Pancreas (tissue), 10 donors: ENCODE measurements at regions not wholly inside any gene's neighbourhood (a gene's known extent, or its start where the extent isn't known, plus 50 kb on each side); places are given as distances from the start of the nearest gene placed in this dataset.

Experiments used
- ATAC-seq, 4 donors: fragments of 200-7000 bp; cut with Tn5 transposase; one replicate each; pipeline versions ENCODE4 v1.8.0 to v1.9.1; 2020; ENCODE audit warnings: mild to moderate bottlenecking in 4 of 4, moderate library complexity in 4 of 4
- DNase-seq, 6 donors: peaks; one replicate each; pipeline ENCODE4 v3.0.0-alpha.2; 2020
- FAIRE-seq: peaks from 2 replicates; lab custom pipeline; 2012; peaks lifted over from hg19 to GRCh38; lab: Jason Lieb, UNC
- H3K27ac ChIP-seq, 4 donors: fragments of 200-600 bp; sonication (generic); 1 replicate in 3 of 4; 2 replicates in 1 of 4; pipeline versions ENCODE4 v1.5.0 to v1.8.0; 2020
- H3K27me3 ChIP-seq, 4 donors: fragments of 200-600 bp; one replicate each; pipeline ENCODE4 v1.8.0; 2021
- H3K36me3 ChIP-seq, 3 donors: fragments of 200-600 bp; sonication (generic) in 1 of 3; one replicate each; pipeline versions ENCODE4 v1.5.0 to v1.8.0; 2020 to 2021
- H3K4me1 ChIP-seq, 3 donors: fragments of 200-600 bp; one replicate each; pipeline ENCODE4 v1.8.0; 2021
- H3K4me3 ChIP-seq, 4 donors: fragments of 200-600 bp; sonication (generic) in 2 of 4; one replicate each; pipeline versions ENCODE4 v1.5.0 to v1.8.0; 2020 to 2021
- H3K9me3 ChIP-seq, 4 donors: fragments of 200-600 bp; one replicate each; pipeline ENCODE4 v1.8.0; 2021
- CTCF ChIP-seq, 4 donors: fragments of 200-600 bp; sonication (generic) in 3 of 4; IDR thresholded peaks; one replicate each; pipeline versions ENCODE4 v1.5.0 to v1.8.0; 2021; ENCODE audit warnings: antibody characterized with exemption in 4 of 4
- WGBS, 2 donors: extraction: QIAGEN DNeasy Blood & Tissue Kit; methylation state at CpG; one replicate each; pipeline ENCODE4 v1.1.7; 2013; 5-methylcytosine and 5-hydroxymethylcytosine counted together
- intact Hi-C, 3 donors: fragments of 100-400 bp; cut with DNase I; formaldehyde crosslinking; loops; one replicate each; pipeline versions ENCODE4 v1.11.1 to v1.14.2; 2022
- donor health status: healthy with polysubstance abuse.
- donor health status: DM: no; HTN: no; CAD: no; lungs with moderate emphysema.
- donor health status: DM: no; HTN: no; CAD: no.
- donor health status: control.
- donor health status: control.
- donor health status: Bipolar disorder and iron deficiency.
- donor health status: DM: yes; HTN: yes; CAD: no.
- donor health status: DM: no; HTN: no; CAD: no.
- donor health status: DM: no; HTN: no; CAD: no.
- donor health status: DM: yes; HTN: yes; CAD: no.

- intact Hi-C loops, result no loop called here
- no peaks in the 10 kb centered on the region for H3K4me1 ChIP-seq
- no peaks in the 10 kb centered on the region for H3K36me3 ChIP-seq
- no peaks in the 10 kb centered on the region for H3K27me3 ChIP-seq
- FAIRE-seq (no peak), ATAC-seq (no peak), DNase-seq (peak in 1 of 6 donors; percentile 55)
- no peaks in the 10 kb centered on the region for H3K9me3 ChIP-seq
- H3K4me3 ChIP-seq, result no peak overlapping the region
- no peak overlapping the region for H3K27ac ChIP-seq
- no peak for TF ChIP-seq CTCF (IDR thresholded peaks at IDR 0.05)
- WGBS, 2 donors, result 78 to 83% methylated on average over 19 of the region's 19 CpGs
Measured at GRCh38 chr11:29934115-29934638, 82.7 kb downstream of the KCNA4 start.

- Histone ChIP-seq H3K4me1 (no peaks in the 10 kb centered on the region), H3K4me3 (no peak overlapping the region), H3K9me3 (no peaks in the 10 kb centered on the region), H3K27ac (no peak overlapping the region), H3K27me3 (no peaks in the 10 kb centered on the region), H3K36me3 (no peaks in the 10 kb centered on the region)
- ATAC-seq (no peak), FAIRE-seq (no peak), DNase-seq (no peak)
- 66 to 76% methylated on average over 8 of the region's 8 CpGs for WGBS, 2 donors
- intact Hi-C loops, result no loop called here
- TF ChIP-seq CTCF (IDR thresholded peaks at IDR 0.05), result no peak
Measured at GRCh38 chr11:29916040-29916439, 100.8 kb downstream of the KCNA4 start.

GRCh38 chr11:29914203-29914930, 102.5 kb downstream of the KCNA4 start:
- WGBS, 2 donors, result 43 to 50% methylated on average over 2 of the region's 2 CpGs
- intact Hi-C loops, result no loop called here
- TF ChIP-seq CTCF (IDR thresholded peaks at IDR 0.05), result no peak
- no peak for FAIRE-seq
- Histone ChIP-seq H3K4me3 (no peak overlapping the region), H3K27me3 (no peaks in the 10 kb centered on the region), H3K27ac (no peak overlapping the region), H3K36me3 (no peaks in the 10 kb centered on the region), H3K4me1 (no peaks in the 10 kb centered on the region), H3K9me3 (no peaks in the 10 kb centered on the region)
- ATAC-seq, result no peak
- no peak for DNase-seq

GRCh38 chr11:29913352-29913751, 103.5 kb downstream of the KCNA4 start:
- ATAC-seq (no peak), FAIRE-seq (no peak), DNase-seq (no peak)
- H3K4me3 ChIP-seq, result no peak overlapping the region
- WGBS, 2 donors, result 57 to 76% methylated on average over 4 of the region's 4 CpGs
- H3K36me3 ChIP-seq, result no peaks in the 10 kb centered on the region
- no peaks in the 10 kb centered on the region for H3K27me3 ChIP-seq
- H3K9me3 ChIP-seq, result no peaks in the 10 kb centered on the region
- intact Hi-C loops, result no loop called here
- H3K27ac ChIP-seq, result no peak overlapping the region
- no peaks in the 10 kb centered on the region for H3K4me1 ChIP-seq
- no peak for TF ChIP-seq CTCF (IDR thresholded peaks at IDR 0.05)

- no peaks in the 10 kb centered on the region for H3K9me3 ChIP-seq
- DNase-seq (no peak), ATAC-seq (no peak), FAIRE-seq (no peak)
- H3K4me3 ChIP-seq, result no peak overlapping the region
- H3K27ac ChIP-seq, result no peak overlapping the region
- H3K27me3 ChIP-seq, result no peaks in the 10 kb centered on the region
- H3K4me1 ChIP-seq, result no peaks in the 10 kb centered on the region
- intact Hi-C loops, result no loop called here
- H3K36me3 ChIP-seq, result no peaks in the 10 kb centered on the region
- no peak for TF ChIP-seq CTCF (IDR thresholded peaks at IDR 0.05)
Measured at GRCh38 chr11:29900382-29900781, 116.4 kb downstream of the KCNA4 start.
